ENCODE measurements at regions not wholly inside any gene's neighbourhood (a gene's known extent, or its start where the extent isn't known, plus 50 kb on each side); places are given as distances from the start of the nearest gene placed in this dataset.

DNA sequence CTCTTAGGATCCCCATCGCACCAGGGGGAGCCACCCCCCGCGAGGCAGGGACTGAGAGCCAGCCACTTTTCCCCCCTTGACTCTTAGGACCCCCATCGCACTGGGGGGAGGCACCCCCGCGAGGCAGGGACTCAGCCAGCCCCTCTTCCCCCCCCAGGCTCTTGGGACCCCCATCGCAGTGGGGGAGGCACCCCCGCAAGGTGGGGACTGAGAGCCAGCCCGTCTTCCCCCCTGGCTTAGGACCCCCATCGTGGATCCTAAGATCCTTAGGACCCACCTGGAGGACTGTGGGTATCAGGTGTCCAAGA, 365.2 kb upstream of the SPRY2 start:
- TF ChIP-seq POLR2AphosphoS5 (IDR thresholded peaks at IDR 0.05; ENCODE audit: borderline replicate concordance, low read depth, low read length) (no peak), EZH2 (IDR thresholded peaks at IDR 0.05) (no peak)

Measured in SK-N-MC (cell line).